Neural crest cell (in vitro differentiated cells): ENCODE measurements at regions not wholly inside any gene's neighbourhood (a gene's known extent, or its start where the extent isn't known, plus 50 kb on each side); places are given as distances from the start of the nearest gene placed in this dataset.

Experiments
- DNase-seq: peaks from one replicate; pipeline ENCODE4 v3.0.0; 2021; ENCODE audit warnings: low read depth, mixed read lengths, low spot score
- H3K27ac Mint-ChIP-seq: one replicate; pipeline ENCODE4 v1.8.0; 2021; ENCODE audit warnings: mild to moderate bottlenecking, mixed read lengths; ENCODE audit not compliant: unreplicated experiment
- H3K27me3 Mint-ChIP-seq: 2 replicates; pipeline ENCODE4 v1.8.0; 2021; ENCODE audit warnings: low read depth, mild to moderate bottlenecking, mixed read lengths
- H3K36me3 Mint-ChIP-seq: 2 replicates; pipeline ENCODE4 v1.8.0; 2021; ENCODE audit warnings: low read depth, mild to moderate bottlenecking, mixed read lengths
- H3K4me1 Mint-ChIP-seq: 2 replicates; pipeline ENCODE4 v1.8.0; 2021; ENCODE audit warnings: mixed read lengths
- H3K4me3 Mint-ChIP-seq: one replicate; pipeline ENCODE4 v1.8.0; 2021; ENCODE audit warnings: mild to moderate bottlenecking, mixed read lengths
- H3K9me3 Mint-ChIP-seq: 2 replicates; pipeline ENCODE4 v1.8.0; 2021; ENCODE audit warnings: mixed read lengths
- CTCF ChIP-seq: fragments of 200-600 bp; sonication (generic); conservative IDR thresholded peaks from 2 replicates; pipeline ENCODE4 v1.5.0; 2021; ENCODE audit warnings: antibody characterized with exemption, mild to moderate bottlenecking

- Mint-ChIP-seq H3K36me3 (no peaks in the 10 kb centered on the region), H3K9me3 (peaks cover 8% of the 10 kb centered on the region), H3K4me1 (no peaks in the 10 kb centered on the region), H3K4me3 (no peak overlapping the region), H3K27me3 (no peaks in the 10 kb centered on the region), H3K27ac (no peak overlapping the region)
- DNase-seq: no peak
- TF ChIP-seq CTCF: no peak
These were observed 968.4 kb upstream of the NRXN1 start for GRCh38 chr2:52000151-52000855.

- no peak overlapping the region for H3K27ac Mint-ChIP-seq
- H3K9me3 Mint-ChIP-seq: peaks cover 8% of the 10 kb centered on the region
- TF ChIP-seq CTCF: no peak
- H3K4me1 Mint-ChIP-seq: no peaks in the 10 kb centered on the region
- no peaks in the 10 kb centered on the region for H3K27me3 Mint-ChIP-seq
- no peaks in the 10 kb centered on the region for H3K36me3 Mint-ChIP-seq
- DNase-seq: no peak
- no peak overlapping the region for H3K4me3 Mint-ChIP-seq
These were observed 967.0 kb upstream of the NRXN1 start for GRCh38 chr2:51998890-51999289.

GRCh38 chr2:51997571-51997970, 965.6 kb upstream of the NRXN1 start:
- no peaks in the 10 kb centered on the region for H3K36me3 Mint-ChIP-seq
- no peak overlapping the region for H3K27ac Mint-ChIP-seq
- H3K9me3 Mint-ChIP-seq: peaks cover 8% of the 10 kb centered on the region
- H3K4me1 Mint-ChIP-seq: no peaks in the 10 kb centered on the region
- H3K4me3 Mint-ChIP-seq: no peak overlapping the region
- DNase-seq: no peak
- H3K27me3 Mint-ChIP-seq: no peaks in the 10 kb centered on the region
- TF ChIP-seq CTCF: peak; percentile 16

GRCh38 chr2:51995293-51995692, 963.4 kb upstream of the NRXN1 start:
- no peak for TF ChIP-seq CTCF
- Mint-ChIP-seq H3K4me1 (no peaks in the 10 kb centered on the region), H3K27ac (no peak overlapping the region), H3K9me3 (peaks cover 4% of the 10 kb centered on the region), H3K36me3 (no peaks in the 10 kb centered on the region), H3K27me3 (no peaks in the 10 kb centered on the region), H3K4me3 (no peak overlapping the region)
- no peak for DNase-seq

- no peaks in the 10 kb centered on the region for H3K4me1 Mint-ChIP-seq
- no peak overlapping the region for H3K4me3 Mint-ChIP-seq
- H3K9me3 Mint-ChIP-seq: peaks cover 4% of the 10 kb centered on the region
- no peak for TF ChIP-seq CTCF
- H3K36me3 Mint-ChIP-seq: no peaks in the 10 kb centered on the region
- DNase-seq: no peak
- H3K27me3 Mint-ChIP-seq: no peaks in the 10 kb centered on the region
- H3K27ac Mint-ChIP-seq: no peak overlapping the region
These were observed 962.3 kb upstream of the NRXN1 start for GRCh38 chr2:51994123-51994763.
